ENCODE measurements at regions not wholly inside any gene's neighbourhood (a gene's known extent, or its start where the extent isn't known, plus 50 kb on each side); places are given as distances from the start of the nearest gene placed in this dataset.

DNA sequence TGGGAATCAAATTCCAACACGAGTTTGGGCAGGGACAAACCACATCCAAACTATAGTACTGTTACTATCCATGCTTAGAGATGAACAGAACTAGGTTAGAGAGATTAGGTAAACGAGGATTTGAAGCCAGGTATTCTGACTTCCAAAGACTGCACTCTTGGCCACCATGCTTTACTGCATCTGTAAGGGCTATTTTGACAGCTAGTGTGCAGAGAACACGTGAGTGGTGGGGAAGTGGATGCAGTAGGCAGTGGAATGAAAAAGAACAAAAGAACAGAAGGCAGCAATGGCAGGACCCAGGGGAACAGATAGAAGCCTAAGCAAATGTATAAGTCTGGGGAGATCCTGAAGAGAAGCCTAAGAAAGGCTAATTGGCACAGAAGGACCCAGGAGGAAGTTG lies 59.1 kb upstream of the GJA8 start (continued):
- TF ChIP-seq PRDM4 (tag by site-specific recombination; IDR thresholded peaks at IDR 0.05), result no peak
- no peak for TF ChIP-seq ZNF366 (tag by site-specific recombination; conservative IDR thresholded peaks at IDR 0.05)
- no peak for TF ChIP-seq ELK4 (IDR thresholded peaks at IDR 0.05; ENCODE audit: borderline replicate concordance, low read depth, low read length)
- TF ChIP-seq ZBTB48 (tag by site-specific recombination; IDR thresholded peaks at IDR 0.05), result no peak
- no peak for TF ChIP-seq ZNF571 (tag by site-specific recombination; IDR thresholded peaks at IDR 0.05)
- TF ChIP-seq ZNF398 (tag by site-specific recombination; IDR thresholded peaks at IDR 0.05), result no peak
- TF ChIP-seq ZNF335 (tag by site-specific recombination; conservative IDR thresholded peaks at IDR 0.05), result no peak
- TF ChIP-seq ZNF2 (tag by site-specific recombination; IDR thresholded peaks at IDR 0.05), result no peak
- TF ChIP-seq ZNF585B (tag by site-specific recombination; IDR thresholded peaks at IDR 0.05), result no peak
- TF ChIP-seq, protein P1, sequence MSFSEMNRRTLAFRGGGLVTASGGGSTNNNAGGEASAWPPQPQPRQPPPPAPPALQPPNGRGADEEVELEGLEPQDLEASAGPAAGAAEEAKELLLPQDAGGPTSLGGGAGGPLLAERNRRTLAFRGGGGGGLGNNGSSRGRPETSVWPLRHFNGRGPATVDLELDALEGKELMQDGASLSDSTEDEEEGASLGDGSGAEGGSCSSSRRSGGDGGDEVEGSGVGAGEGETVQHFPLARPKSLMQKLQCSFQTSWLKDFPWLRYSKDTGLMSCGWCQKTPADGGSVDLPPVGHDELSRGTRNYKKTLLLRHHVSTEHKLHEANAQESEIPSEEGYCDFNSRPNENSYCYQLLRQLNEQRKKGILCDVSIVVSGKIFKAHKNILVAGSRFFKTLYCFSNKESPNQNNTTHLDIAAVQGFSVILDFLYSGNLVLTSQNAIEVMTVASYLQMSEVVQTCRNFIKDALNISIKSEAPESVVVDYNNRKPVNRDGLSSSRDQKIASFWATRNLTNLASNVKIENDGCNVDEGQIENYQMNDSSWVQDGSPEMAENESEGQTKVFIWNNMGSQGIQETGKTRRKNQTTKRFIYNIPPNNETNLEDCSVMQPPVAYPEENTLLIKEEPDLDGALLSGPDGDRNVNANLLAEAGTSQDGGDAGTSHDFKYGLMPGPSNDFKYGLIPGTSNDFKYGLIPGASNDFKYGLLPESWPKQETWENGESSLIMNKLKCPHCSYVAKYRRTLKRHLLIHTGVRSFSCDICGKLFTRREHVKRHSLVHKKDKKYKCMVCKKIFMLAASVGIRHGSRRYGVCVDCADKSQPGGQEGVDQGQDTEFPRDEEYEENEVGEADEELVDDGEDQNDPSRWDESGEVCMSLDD (tag by site-specific recombination; IDR thresholded peaks at IDR 0.05), result no peak
- TF ChIP-seq ZNF423 (tag by site-specific recombination; IDR thresholded peaks at IDR 0.05), result no peak

GRCh38 chr1:147847831-147848230 lies 54.8 kb upstream of the GJA8 start:
- H3K4me3 ChIP-seq (ENCODE audit: low read depth, low read length), result no peak overlapping the region
- ChIA-PET POLR2A (no interaction called here), CTCF (interaction anchor here (0.8 kb wide), 1 partner anchor 44 kb away, joined by 5 read pairs; no protein-coding TSS in a partner anchor)
- no peaks in the 10 kb centered on the region for H3K9me3 ChIP-seq (ENCODE audit: control insufficient read depth, insufficient read depth, low read depth, low read length)
- H3K4me1 ChIP-seq (ENCODE audit: control insufficient read depth, insufficient read depth, low read length), result peaks cover 7% of the 10 kb centered on the region; the same call in 1 of the 2 replicates
- no peak for TF ChIP-seq ZNF658 (tag by site-specific recombination; IDR thresholded peaks at IDR 0.05)
- TF ChIP-seq, protein P2, sequence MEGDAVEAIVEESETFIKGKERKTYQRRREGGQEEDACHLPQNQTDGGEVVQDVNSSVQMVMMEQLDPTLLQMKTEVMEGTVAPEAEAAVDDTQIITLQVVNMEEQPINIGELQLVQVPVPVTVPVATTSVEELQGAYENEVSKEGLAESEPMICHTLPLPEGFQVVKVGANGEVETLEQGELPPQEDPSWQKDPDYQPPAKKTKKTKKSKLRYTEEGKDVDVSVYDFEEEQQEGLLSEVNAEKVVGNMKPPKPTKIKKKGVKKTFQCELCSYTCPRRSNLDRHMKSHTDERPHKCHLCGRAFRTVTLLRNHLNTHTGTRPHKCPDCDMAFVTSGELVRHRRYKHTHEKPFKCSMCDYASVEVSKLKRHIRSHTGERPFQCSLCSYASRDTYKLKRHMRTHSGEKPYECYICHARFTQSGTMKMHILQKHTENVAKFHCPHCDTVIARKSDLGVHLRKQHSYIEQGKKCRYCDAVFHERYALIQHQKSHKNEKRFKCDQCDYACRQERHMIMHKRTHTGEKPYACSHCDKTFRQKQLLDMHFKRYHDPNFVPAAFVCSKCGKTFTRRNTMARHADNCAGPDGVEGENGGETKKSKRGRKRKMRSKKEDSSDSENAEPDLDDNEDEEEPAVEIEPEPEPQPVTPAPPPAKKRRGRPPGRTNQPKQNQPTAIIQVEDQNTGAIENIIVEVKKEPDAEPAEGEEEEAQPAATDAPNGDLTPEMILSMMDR (tag by site-specific recombination; IDR thresholded peaks at IDR 0.05), result no peak
- no peak for TF ChIP-seq ZNF530 (tag by site-specific recombination; IDR thresholded peaks at IDR 0.05; ENCODE audit: low read depth)
- no peak for TF ChIP-seq ZEB2 (tag by site-specific recombination; IDR thresholded peaks at IDR 0.05)
- no peak for TF ChIP-seq ZNF239 (tag by site-specific recombination; IDR thresholded peaks at IDR 0.05)
- no peak for TF ChIP-seq ZNF175 (tag by site-specific recombination; IDR thresholded peaks at IDR 0.05)
- no peak for TF ChIP-seq PATZ1 (tag by site-specific recombination; IDR thresholded peaks at IDR 0.05)
- no peak for TF ChIP-seq ZNF398 (tag by site-specific recombination; IDR thresholded peaks at IDR 0.05)
- TF ChIP-seq ZNF501 (tag by site-specific recombination; IDR thresholded peaks at IDR 0.05), result no peak
- no peak for TF ChIP-seq EGR2 (tag by site-specific recombination; IDR thresholded peaks at IDR 0.05; ENCODE audit: low read depth)
- TF ChIP-seq HOXA7 (CRISPR knock-in tag; IDR thresholded peaks at IDR 0.05; ENCODE audit: borderline replicate concordance), result no peak
- no peak for TF ChIP-seq ZNF791 (tag by site-specific recombination; IDR thresholded peaks at IDR 0.05)
- TF ChIP-seq ZNF580 (tag by site-specific recombination; IDR thresholded peaks at IDR 0.05), result no peak
- no peak overlapping the region for H3K27ac ChIP-seq (ENCODE audit: extremely low read depth, low read depth, low read length)
- H3K36me3 ChIP-seq (ENCODE audit: control insufficient read depth in 2 of 2, insufficient read depth in 1 of 2, low read length in 2 of 2), result no peaks in the 10 kb centered on the region
